IMR-90 (cell line): ENCODE measurements at regions not wholly inside any gene's neighbourhood (a gene's known extent, or its start where the extent isn't known, plus 50 kb on each side); places are given as distances from the start of the nearest gene placed in this dataset.

Experiments
- ATAC-seq: fragments of 200-7000 bp; cut with Tn5 transposase; 2 replicates; pipeline ENCODE4 v1.9.1; 2020; ENCODE audit warnings: low read depth, mild to moderate bottlenecking, moderate library complexity
- BruUV-seq: library from RNA; stranded (reverse); fragments of 400-500 nt; replicated peaks from 2 replicates; lab custom pipeline; 2021; lab: Mats Ljungman, UMichigan
- CTCF ChIA-PET: fragments of 300-600 bp; formaldehyde crosslinking; extraction: SDS; loops from one replicate; lab custom pipeline; 2021; ENCODE audit warnings: antibody characterized with exemption; lab: Yijun Ruan, JAX
- POLR2A ChIA-PET: fragments of 300-600 bp; sonication (Branson Sonifier 250); formaldehyde crosslinking; loops from one replicate; lab custom pipeline; 2022; ENCODE audit warnings: antibody characterized with exemption; ENCODE audit not compliant: unreplicated experiment; lab: Charles Lee
- DNase-seq: peaks from one replicate; pipeline ENCODE4 v3.0.0; 2013
- H2AFZ ChIP-seq: replicated peaks from 2 replicates; pipeline ENCODE3; 2013; ENCODE audit warnings: low read length, mild to moderate bottlenecking; ENCODE audit not compliant: poor library complexity
- H2AK5ac ChIP-seq: 2 replicates; pipeline ENCODE4 v1.6.1; 2013; ENCODE audit warnings: low read depth, low read length, inconsistent platforms
- H2AK9ac ChIP-seq: replicated peaks from 2 replicates; pipeline ENCODE3; 2013; ENCODE audit warnings: mild to moderate bottlenecking, low read depth, low read length, moderate library complexity; ENCODE audit not compliant: poor library complexity
- H2BK120ac ChIP-seq: 2 replicates; pipeline ENCODE4 v1.6.1; 2013; ENCODE audit warnings: low read depth, low read length, inconsistent platforms
- H2BK15ac ChIP-seq: 3 replicates; pipeline ENCODE4 v1.6.1; 2013; ENCODE audit warnings: low read depth, low read length, inconsistent platforms
- H2BK20ac ChIP-seq: 2 replicates; pipeline ENCODE4 v1.6.1; 2013; ENCODE audit warnings: low read depth, mild to moderate bottlenecking, inconsistent platforms, low read length, moderate library complexity
- H2BK5ac ChIP-seq: 2 replicates; pipeline ENCODE4 v1.6.1; 2013; ENCODE audit warnings: mild to moderate bottlenecking, low read depth, low read length, inconsistent platforms; ENCODE audit not compliant: poor library complexity, severe bottlenecking
- H3K14ac ChIP-seq: replicated peaks from 2 replicates; pipeline ENCODE4 v1.6.1; 2013; ENCODE audit warnings: low read depth, low read length, inconsistent platforms
- H3K18ac ChIP-seq: 2 replicates; pipeline ENCODE4 v1.6.1; 2013; ENCODE audit warnings: low read depth, low read length, control low read depth
- H3K23ac ChIP-seq: 2 replicates; pipeline ENCODE4 v1.6.1; 2013; ENCODE audit warnings: low read depth, low read length, inconsistent platforms
- H3K27ac ChIP-seq: 2 replicates; pipeline ENCODE4 v1.5.1; 2013; ENCODE audit warnings: mild to moderate bottlenecking, control low read depth, low read length; ENCODE audit not compliant: insufficient read depth
- H3K27me3 ChIP-seq: 2 replicates; pipeline ENCODE4 v1.6.1; 2013; ENCODE audit warnings: low read length; ENCODE audit not compliant: control insufficient read depth, insufficient read depth
- H3K36me3 ChIP-seq: 2 replicates; pipeline ENCODE4 v1.6.1; 2013; ENCODE audit warnings: low read length, mixed read lengths; ENCODE audit not compliant: control insufficient read depth, insufficient read depth
- H3K4ac ChIP-seq: 2 replicates; pipeline ENCODE4 v1.6.1; 2013; ENCODE audit warnings: low read depth, low read length, inconsistent platforms
- H3K4me1 ChIP-seq: 2 replicates; pipeline ENCODE4 v1.6.1; 2013; ENCODE audit warnings: low read length, mixed read lengths; ENCODE audit not compliant: control insufficient read depth, insufficient read depth
- H3K4me2 ChIP-seq: 2 replicates; pipeline ENCODE4 v1.6.1; 2013; ENCODE audit warnings: low read depth, mild to moderate bottlenecking, control low read depth, low read length, moderate library complexity
- H3K4me3 ChIP-seq: 2 replicates; pipeline ENCODE4 v1.5.1; 2013; ENCODE audit warnings: low read depth, mild to moderate bottlenecking, control low read depth, low read length, moderate library complexity; ENCODE audit not compliant: insufficient read depth
- H3K56ac ChIP-seq: 2 replicates; pipeline ENCODE4 v1.6.1; 2013; ENCODE audit warnings: low read length, inconsistent platforms; ENCODE audit not compliant: insufficient read depth; ENCODE audit errors: extremely low read depth
- H3K79me1 ChIP-seq, 2 experiments: 2 replicates each; pipeline ENCODE4 v1.6.1; 2013; ENCODE audit warnings: low read length in 2 of 2, inconsistent platforms in 1 of 2, low read depth in 1 of 2
- H3K9ac ChIP-seq: 2 replicates; pipeline ENCODE4 v1.6.1; 2013; ENCODE audit warnings: low read depth, low read length, control low read depth
- H3K9me1 ChIP-seq: 2 replicates; pipeline ENCODE4 v1.6.1; 2013; ENCODE audit warnings: low read length, inconsistent platforms; ENCODE audit not compliant: insufficient read depth
- H3K9me3 ChIP-seq: 2 replicates; pipeline ENCODE4 v1.6.1; 2013; ENCODE audit warnings: low read length; ENCODE audit not compliant: control insufficient read depth, insufficient read depth
- H4K20me1 ChIP-seq: 2 replicates; pipeline ENCODE4 v1.6.1; 2013; ENCODE audit warnings: low read length, inconsistent platforms; ENCODE audit not compliant: insufficient read depth
- H4K5ac ChIP-seq: 2 replicates; pipeline ENCODE4 v1.6.1; 2013; ENCODE audit warnings: mild to moderate bottlenecking, low read depth, low read length, control low read depth
- H4K8ac ChIP-seq, 2 experiments: 2 replicates each; pipeline ENCODE4 v1.6.1; 2013; ENCODE audit warnings: low read depth in 2 of 2, low read length in 2 of 2, control low read depth in 1 of 2, inconsistent platforms in 1 of 2
- H4K91ac ChIP-seq: 2 replicates; pipeline ENCODE4 v1.6.1; 2013; ENCODE audit warnings: low read depth, low read length, inconsistent platforms; ENCODE audit not compliant: insufficient read depth
- BHLHE40 ChIP-seq: fragments of 150-350 bp; IDR thresholded peaks from 2 replicates; pipeline ENCODE4 v1.6.1; 2016; ENCODE audit warnings: mild to moderate bottlenecking, low read depth, low read length
- CEBPB ChIP-seq: IDR thresholded peaks from 2 replicates; pipeline ENCODE4 v1.6.1; 2012; ENCODE audit warnings: low read depth, low read length, improper control_type of control experiment
- CTCF ChIP-seq: conservative IDR thresholded peaks from 2 replicates; pipeline ENCODE4 v1.5.1; 2012; ENCODE audit warnings: mild to moderate bottlenecking, low read depth, low read length, improper control_type of control experiment
- ELK1 ChIP-seq: fragments of 150-350 bp; IDR thresholded peaks from 2 replicates; pipeline ENCODE4 v1.6.1; 2016; ENCODE audit warnings: low read depth, mild to moderate bottlenecking, low read length, moderate library complexity, borderline replicate concordance
- FOS ChIP-seq: fragments of 150-350 bp; IDR thresholded peaks from 2 replicates; pipeline ENCODE4 v1.6.1; 2016; ENCODE audit warnings: low read depth, low read length
- MXI1 ChIP-seq: IDR thresholded peaks from 2 replicates; pipeline ENCODE4 v1.6.1; 2012; ENCODE audit warnings: low read depth, mild to moderate bottlenecking, low read length, moderate library complexity, borderline replicate concordance
- WGBS, 2 experiments: methylation state at CpG; one replicate each; pipeline versions ENCODE4 v1.1.5 to v1.1.7; 2013; ENCODE audit warnings: missing lambda C conversion rate in 2 of 2; ENCODE audit not compliant: insufficient read length in 1 of 2; ENCODE audit errors: extremely low coverage in 2 of 2; 5-methylcytosine and 5-hydroxymethylcytosine counted together
- dilution Hi-C: fragments of 300-500 bp; cut with HindIII; formaldehyde crosslinking; loops from one replicate; pipeline ENCODE4 v1.14.3; 2018; ENCODE audit warnings: low sequenced_read_pairs; ENCODE audit not compliant: unreplicated experiment
- in situ Hi-C: fragments of 300-500 bp; cut with MboI; formaldehyde crosslinking; loops from 3 replicates; pipeline ENCODE4 v1.14.3; 2019; ENCODE audit warnings: low sequenced_read_pairs, inconsistent platforms, mixed read lengths
- intact Hi-C: fragments of 100-400 bp; cut with micrococcal nuclease; formaldehyde crosslinking; loops from 2 replicates; pipeline ENCODE4 v1.10.0; 2022

GRCh38 chr9:14372437-14373335 lies 58.7 kb upstream of the NFIB start:
- ATAC-seq = peak; percentile 93
- H4K20me1 ChIP-seq = no peaks in the 10 kb centered on the region
- POLR2A ChIA-PET = interaction anchor here (0.6 kb wide), 3 partner anchors 10 to 1653 kb away, joined by 4 to 24 read pairs (median 12); no protein-coding TSS in a partner anchor
- H2AK5ac ChIP-seq = peak overlapping the region; percentile 91
- intact Hi-C loops = no loop called here
- H3K4me2 ChIP-seq = peak overlapping the region; percentile 56
- no peak overlapping the region for H3K9ac ChIP-seq
- no peak overlapping the region for H2BK5ac ChIP-seq
- H3K4me1 ChIP-seq = peaks cover 7% of the 10 kb centered on the region
- H2AK9ac ChIP-seq = no peak overlapping the region
- H3K9me3 ChIP-seq = no peaks in the 10 kb centered on the region; the same call in 1 of the 2 replicates
- H3K23ac ChIP-seq = no peak overlapping the region
- H3K9me1 ChIP-seq = no peaks in the 10 kb centered on the region; the same call in 1 of the 2 replicates
- H3K27me3 ChIP-seq = peaks cover 8% of the 10 kb centered on the region
- no peaks in the 10 kb centered on the region for H3K36me3 ChIP-seq
- peak overlapping the region; percentile 79; the same call in 1 of the 2 replicates for H3K18ac ChIP-seq
- no peak overlapping the region for H3K27ac ChIP-seq
- peak overlapping the region; percentile 57 for H4K91ac ChIP-seq
- no peak overlapping the region for H3K4me3 ChIP-seq
- dilution Hi-C loops = no loop called here
- peak overlapping the region; percentile 53; the same call in 1 of the 3 replicates for H2BK15ac ChIP-seq
- peak overlapping the region; percentile 55; the same call in 1 of the 2 replicates for H4K5ac ChIP-seq
- TF ChIP-seq FOS (peak; percentile 68; the same call in 1 of the 2 replicates), CTCF (no peak), CEBPB (peak; percentile 61; the same call in 1 of the 2 replicates), ELK1 (no peak), BHLHE40 (0 out of 2 replicates have a peak, but pooled peaks have one; percentile 14), MXI1 (no peak)
- no peak overlapping the region for H2AFZ ChIP-seq
- H4K8ac ChIP-seq = peak overlapping the region in 1 of 2 experiments; percentile 50; a peak in 1 of 4 replicates
- peak overlapping the region; percentile 80 for H2BK120ac ChIP-seq
- no TSS peak for BruUV-seq
- 0 out of 2 replicates have a peak overlapping the region, but pooled peaks have one; percentile 12 for H3K14ac ChIP-seq
- WGBS, 2 experiments = no CpG with 5 or more reads among the region's 4 CpGs
- H3K56ac ChIP-seq = 0 out of 2 replicates have a peak overlapping the region, but pooled peaks have one; percentile 24
- CTCF ChIA-PET = interaction anchor here (1.1 to 1.2 kb wide), 2 partner anchors 10 to 19 kb away, joined by 3 read pairs; no protein-coding TSS in a partner anchor
- no peaks in the 10 kb centered on the region for H3K79me1 ChIP-seq
- peak overlapping the region; percentile 61; the same call in 1 of the 2 replicates for H3K4ac ChIP-seq
- in situ Hi-C loops = no loop called here
- H2BK20ac ChIP-seq = peak overlapping the region; percentile 77
- peak; percentile 69 for DNase-seq
